ENCODE measurements at regions not wholly inside any gene's neighbourhood (a gene's known extent, or its start where the extent isn't known, plus 50 kb on each side); places are given as distances from the start of the nearest gene placed in this dataset.

- DNase-seq (ENCODE audit: low read depth in 2 of 2) = no peak
Observed at GRCh38 chr2:58866946-58867345, 625.8 kb upstream of the FANCL start.

DNA sequence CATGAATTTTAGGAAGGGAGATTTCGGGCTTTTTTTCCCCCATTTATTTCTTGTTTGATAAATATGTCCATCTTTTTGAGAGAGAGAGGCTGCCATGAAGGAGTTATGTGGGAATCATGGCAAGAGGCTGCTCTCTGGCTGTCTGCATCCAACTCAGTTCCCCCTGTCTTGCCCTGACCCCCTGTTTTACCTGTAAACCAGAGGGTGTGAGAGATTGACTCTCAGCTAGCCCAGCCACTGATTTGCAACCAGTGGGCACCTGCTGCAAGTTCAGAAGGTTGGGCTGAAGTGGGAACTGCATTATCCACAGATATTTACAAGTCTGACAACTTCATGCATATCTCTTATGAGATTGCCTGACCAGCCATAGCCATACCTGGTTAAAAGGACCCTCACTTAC, 625.4 kb upstream of the FANCL start:
- DNase-seq (ENCODE audit: low read depth in 2 of 2) = no peak

DNA sequence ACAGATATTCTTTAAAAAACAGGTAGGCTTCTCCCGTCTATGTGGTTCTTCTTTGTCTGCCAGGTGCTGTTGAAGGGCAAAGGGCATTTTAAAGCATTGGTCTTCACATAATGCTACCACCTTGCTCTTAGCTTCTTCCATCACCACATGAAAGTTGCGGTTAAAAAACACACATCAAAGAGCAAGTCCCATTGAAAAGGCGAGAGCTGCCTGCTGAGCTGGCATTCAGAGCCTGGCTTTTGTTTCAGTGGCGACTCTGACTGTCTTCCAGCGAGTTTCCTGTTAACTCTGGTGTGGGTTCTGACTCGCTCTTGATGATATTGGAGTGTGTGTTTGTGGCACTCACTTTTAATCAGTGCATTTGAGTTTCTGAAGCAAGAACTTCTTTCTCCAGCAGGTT, 624.9 kb upstream of the FANCL start:
- DNase-seq (ENCODE audit: low read depth in 2 of 2) = no peak

GRCh38 chr2:58865436-58865835, 624.3 kb upstream of the FANCL start:
- no peak for DNase-seq (ENCODE audit: low read depth in 2 of 2)

GRCh38 chr2:58862244-58862643, 621.1 kb upstream of the FANCL start:
- no peak for DNase-seq (ENCODE audit: low read depth in 2 of 2)

- no peak for DNase-seq (ENCODE audit: low read depth in 2 of 2)
Observed at GRCh38 chr2:58860586-58860985, 619.5 kb upstream of the FANCL start.

GRCh38 chr2:58856100-58856499, 615.0 kb upstream of the FANCL start:
- DNase-seq (ENCODE audit: low read depth in 2 of 2) = no peak

- no peak for DNase-seq (ENCODE audit: low read depth in 2 of 2)
Observed at GRCh38 chr2:58853420-58853819, 612.3 kb upstream of the FANCL start.

GRCh38 chr2:58852905-58853304, 611.8 kb upstream of the FANCL start:
- DNase-seq (ENCODE audit: low read depth in 2 of 2) = no peak

GRCh38 chr2:58852243-58852642, 611.1 kb upstream of the FANCL start:
- no peak for DNase-seq (ENCODE audit: low read depth in 2 of 2)

GRCh38 chr2:58851598-58851997, 610.5 kb upstream of the FANCL start:
- no peak for DNase-seq (ENCODE audit: low read depth in 2 of 2)

DNA sequence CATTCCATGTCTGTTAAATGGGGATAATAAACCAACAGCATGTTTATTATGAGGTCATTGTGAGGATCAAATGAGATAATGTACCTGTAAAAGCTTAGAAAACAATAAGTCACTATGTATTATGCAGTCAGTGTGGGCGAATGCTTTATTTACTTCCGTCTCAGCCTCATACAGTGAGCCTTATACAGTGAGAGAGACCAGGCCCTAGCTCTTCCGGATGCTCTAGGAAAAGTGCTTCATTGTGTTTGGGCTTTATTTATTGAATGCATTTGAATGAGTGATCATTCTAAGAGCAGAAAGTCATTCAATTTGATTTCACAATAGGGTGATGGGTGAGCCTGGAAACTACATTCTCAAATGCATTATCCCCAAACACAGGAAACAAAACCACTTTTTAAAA, 603.9 kb upstream of the FANCL start:
- DNase-seq (ENCODE audit: low read depth in 2 of 2) = no peak

- DNase-seq (ENCODE audit: low read depth in 2 of 2) = no peak
Observed at GRCh38 chr2:58842501-58843155, 601.5 kb upstream of the FANCL start.

DNA sequence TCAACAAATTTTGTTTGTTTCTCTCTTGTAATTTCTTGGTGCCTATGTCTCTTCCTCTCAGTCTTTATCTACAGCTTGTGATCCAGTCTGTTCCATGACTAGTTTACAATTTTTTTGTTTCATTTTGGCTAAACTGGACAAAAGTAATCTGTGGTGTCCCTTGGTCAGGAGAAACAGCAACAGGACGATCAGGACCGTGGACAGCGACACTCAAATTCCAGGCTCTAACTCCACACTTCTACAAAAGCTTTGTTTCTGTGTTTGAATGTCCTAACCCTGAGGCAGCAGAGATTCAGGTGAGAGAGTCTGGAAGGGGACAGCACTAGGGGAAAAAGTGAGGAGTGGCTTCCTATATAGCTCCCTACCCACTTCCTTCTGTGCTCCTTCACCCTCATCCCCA, 593.3 kb upstream of the FANCL start:
- DNase-seq (ENCODE audit: low read depth in 2 of 2) = no peak

GRCh38 chr2:58826795-58827194, 585.7 kb upstream of the FANCL start:
- DNase-seq (ENCODE audit: low read depth in 2 of 2) = no peak

- DNase-seq (ENCODE audit: low read depth in 2 of 2) = no peak
Observed at GRCh38 chr2:58812771-58813344, 571.7 kb upstream of the FANCL start.

DNA sequence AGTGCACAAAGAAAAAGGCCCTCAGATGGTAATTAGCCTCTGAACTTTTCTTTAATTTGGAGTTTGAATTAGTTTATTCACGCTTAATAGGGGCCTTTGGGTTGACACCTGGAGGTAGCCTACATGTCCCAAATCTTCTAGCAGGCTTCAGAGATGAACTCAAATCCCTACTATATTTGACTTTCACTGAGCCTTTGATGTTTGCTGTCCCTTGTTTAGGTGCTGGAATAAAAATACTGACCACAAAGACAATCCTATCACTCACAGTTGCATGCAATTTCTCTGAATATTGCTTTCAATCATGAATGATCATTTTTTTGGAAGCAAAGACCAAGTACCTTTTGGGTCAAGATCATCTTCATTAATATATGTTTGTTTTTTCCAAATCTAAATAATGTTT, 564.0 kb upstream of the FANCL start:
- no peak for DNase-seq (ENCODE audit: low read depth in 2 of 2)

DNA sequence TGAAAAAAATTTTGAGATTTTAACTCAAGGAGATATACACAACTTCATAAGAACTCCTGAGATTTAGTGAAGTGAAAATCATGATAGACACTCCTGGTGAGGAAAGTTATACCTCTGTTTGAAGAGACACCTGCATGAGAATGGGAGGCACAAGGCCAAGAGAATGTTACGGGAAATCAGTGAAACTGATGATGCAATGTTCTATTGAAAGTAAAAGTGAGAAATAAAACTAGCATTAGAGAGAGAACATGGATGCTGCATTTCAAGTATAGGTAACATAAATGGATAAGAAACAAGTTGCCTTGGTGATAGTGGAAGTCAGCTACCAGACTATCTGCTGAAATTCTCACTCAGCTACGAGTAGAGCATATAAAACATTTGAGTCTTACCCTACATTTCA, 562.1 kb upstream of the FANCL start:
- no peak for DNase-seq (ENCODE audit: low read depth in 2 of 2)

- no peak for DNase-seq (ENCODE audit: low read depth in 2 of 2)
Observed at GRCh38 chr2:58800881-58801280, 559.8 kb upstream of the FANCL start.

GRCh38 chr2:58798676-58799208, 557.6 kb upstream of the FANCL start:
- DNase-seq (ENCODE audit: low read depth in 2 of 2) = no peak

DNA sequence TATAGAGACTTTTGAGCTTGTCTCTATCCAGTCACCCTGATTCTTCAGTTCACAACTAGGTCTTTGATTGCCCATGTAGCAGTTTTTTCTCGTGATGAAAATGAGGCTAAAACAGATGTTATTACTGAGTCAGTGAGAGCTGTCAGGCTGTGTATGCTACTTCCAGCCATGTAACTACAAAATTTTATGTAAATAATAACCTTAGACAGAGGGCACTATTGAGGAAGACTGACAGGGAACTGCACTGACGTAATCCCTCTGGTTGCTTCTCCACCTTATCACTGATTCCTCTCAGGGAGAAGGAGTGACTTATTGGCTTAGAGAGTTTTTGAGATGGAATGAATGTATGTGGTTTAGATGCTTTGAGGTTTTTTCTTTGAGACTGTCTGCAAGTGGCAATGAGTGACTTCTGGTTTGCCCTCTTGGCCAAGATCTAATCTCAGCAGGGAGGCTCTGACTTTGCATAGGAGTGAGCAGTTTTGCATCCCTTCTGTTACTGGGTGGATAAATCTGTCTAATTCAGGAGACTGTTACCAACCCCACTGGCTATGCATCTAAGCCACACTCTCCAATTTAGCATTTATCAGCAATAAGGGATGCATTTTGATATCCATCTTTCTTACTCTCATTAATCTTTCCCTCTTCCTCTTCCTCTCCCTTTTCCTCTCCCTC, 555.2 kb upstream of the FANCL start:
- no peak for DNase-seq (ENCODE audit: low read depth in 2 of 2)

DNA sequence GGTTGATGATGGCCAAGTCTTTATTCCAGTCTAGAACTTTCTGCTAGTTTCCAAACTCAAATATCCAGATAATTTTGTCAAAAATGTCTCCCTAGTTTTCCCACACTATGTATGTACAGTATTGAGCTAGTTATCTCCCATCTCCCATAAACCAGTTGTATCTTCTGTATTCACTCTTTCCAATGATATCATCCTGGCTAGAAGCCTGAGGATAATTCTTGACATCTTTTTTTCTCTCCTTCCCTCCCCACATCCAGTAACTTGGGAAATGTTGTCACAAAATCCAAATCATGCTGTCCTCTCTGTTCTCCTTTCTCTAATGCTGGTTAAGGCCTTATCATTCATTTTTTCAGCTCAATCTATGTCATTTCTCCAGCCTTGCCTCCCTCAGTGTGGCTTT, 553.8 kb upstream of the FANCL start:
- no peak for DNase-seq (ENCODE audit: low read depth in 2 of 2)

DNA sequence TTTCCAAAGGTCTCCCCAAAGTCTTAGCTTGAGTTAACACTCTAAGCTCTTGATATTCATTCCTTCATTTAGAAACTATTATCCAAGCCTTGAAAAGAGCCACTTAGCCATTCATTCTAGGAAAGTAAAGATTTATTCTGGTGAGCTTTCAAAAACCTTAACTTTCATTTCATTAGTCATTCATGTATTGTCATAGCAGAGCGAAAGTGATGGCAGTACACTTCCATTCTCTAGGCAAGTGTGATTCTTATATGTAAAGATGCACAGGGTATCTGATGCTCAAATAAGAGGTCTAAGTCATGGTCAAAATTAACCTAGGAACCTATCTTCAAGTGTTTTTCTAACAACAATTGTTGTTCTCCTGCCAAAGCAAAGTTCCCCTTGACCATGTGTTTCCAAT, 553.0 kb upstream of the FANCL start:
- DNase-seq (ENCODE audit: low read depth in 2 of 2) = no peak
